Ishikawa (cell line): ENCODE measurements at regions not wholly inside any gene's neighbourhood (a gene's known extent, or its start where the extent isn't known, plus 50 kb on each side); places are given as distances from the start of the nearest gene placed in this dataset.

Experiments
- CEBPB ChIP-seq: IDR thresholded peaks from 2 replicates; pipeline ENCODE4 v1.6.1; 2012
- CREB1 ChIP-seq: IDR thresholded peaks from 2 replicates; pipeline ENCODE4 v1.6.1; 2012; ENCODE audit warnings: low read depth
- EGR1 ChIP-seq: IDR thresholded peaks from 2 replicates; pipeline ENCODE4 v1.6.1; 2012
- EP300 ChIP-seq: IDR thresholded peaks from 2 replicates; pipeline ENCODE4 v1.6.1; 2012; ENCODE audit warnings: borderline replicate concordance
- FOXM1 ChIP-seq: IDR thresholded peaks from 2 replicates; pipeline ENCODE4 v1.6.1; 2012; ENCODE audit warnings: low read depth, borderline replicate concordance
- MAX ChIP-seq: IDR thresholded peaks from 2 replicates; pipeline ENCODE4 v1.6.1; 2012
- NFIC ChIP-seq: IDR thresholded peaks from 2 replicates; pipeline ENCODE4 v1.6.1; 2012
- RAD21 ChIP-seq: IDR thresholded peaks from 2 replicates; pipeline ENCODE4 v1.6.1; 2012; ENCODE audit warnings: low read depth
- REST ChIP-seq: IDR thresholded peaks from 2 replicates; pipeline ENCODE4 v1.6.1; 2012; ENCODE audit warnings: low read depth, mild to moderate bottlenecking
- TAF1 ChIP-seq: IDR thresholded peaks from 2 replicates; pipeline ENCODE4 v1.6.1; 2012; ENCODE audit warnings: low read depth, mild to moderate bottlenecking
- TCF12 ChIP-seq: IDR thresholded peaks from 2 replicates; pipeline ENCODE4 v1.6.1; 2012; ENCODE audit warnings: low read depth
- TEAD4 ChIP-seq: IDR thresholded peaks from 2 replicates; pipeline ENCODE4 v1.6.1; 2012
- USF1 ChIP-seq: IDR thresholded peaks from 2 replicates; pipeline ENCODE4 v1.6.1; 2012
- YY1 ChIP-seq: IDR thresholded peaks from 2 replicates; pipeline ENCODE4 v1.6.1; 2012; ENCODE audit warnings: low read depth
- ZBTB7A ChIP-seq: IDR thresholded peaks from 2 replicates; pipeline ENCODE4 v1.6.1; 2012; ENCODE audit warnings: low read depth

GRCh38 chr9:30928045-30928444 lies 1456.4 kb upstream of the ACO1 start:
- TF ChIP-seq TAF1 (no peak), USF1 (no peak), RAD21 (no peak), EP300 (no peak), YY1 (no peak), FOXM1 (no peak), CEBPB (no peak), TCF12 (no peak), ZBTB7A (no peak), EGR1 (no peak), MAX (no peak), REST (no peak), CREB1 (no peak), TEAD4 (no peak), NFIC (no peak)

- TF ChIP-seq REST (no peak), MAX (no peak), CREB1 (no peak), ZBTB7A (no peak), TEAD4 (no peak), USF1 (no peak), CEBPB (no peak), TCF12 (no peak), RAD21 (no peak), NFIC (no peak), EGR1 (no peak), FOXM1 (no peak), YY1 (no peak), TAF1 (no peak), EP300 (no peak)
Measured at GRCh38 chr9:30932226-30932625, 1452.2 kb upstream of the ACO1 start.

- TF ChIP-seq YY1 (no peak), USF1 (no peak), TEAD4 (no peak), MAX (no peak), EGR1 (no peak), FOXM1 (no peak), ZBTB7A (no peak), TCF12 (no peak), EP300 (no peak), TAF1 (no peak), REST (no peak)
Measured at GRCh38 chr9:30935730-30936129, 1448.7 kb upstream of the ACO1 start.

- TF ChIP-seq RAD21 = no peak
- no peak for TF ChIP-seq TEAD4
- no peak for TF ChIP-seq MAX
- TF ChIP-seq CREB1 = no peak
- no peak for TF ChIP-seq ZBTB7A
- no peak for TF ChIP-seq EP300
Measured at GRCh38 chr9:30937106-30937505, 1447.3 kb upstream of the ACO1 start.
